ENCODE measurements at regions not wholly inside any gene's neighbourhood (a gene's known extent, or its start where the extent isn't known, plus 50 kb on each side); places are given as distances from the start of the nearest gene placed in this dataset.

GRCh38 chr4:67109276-67109675 is 436.0 kb downstream of the CENPC start:
- no peaks in the 10 kb centered on the region for H3K36me3 ChIP-seq
- H3K4me3 ChIP-seq: no peak overlapping the region
- no peaks in the 10 kb centered on the region for H3K4me1 ChIP-seq
- in situ Hi-C loops (cut with MboI; ENCODE audit: low pct_ligation_motif_present in 1 of 4, low pct_unique_long_range_greater_than_20kb in 1 of 4, low sequenced_read_pairs in 3 of 4) (no loop called here), intact Hi-C loops (cut with DNase I; ENCODE audit: low total_unique reads) (no loop called here)
- no peak for DNase-seq
- H3K9me3 ChIP-seq: no peaks in the 10 kb centered on the region
- H3K27ac ChIP-seq: no peak overlapping the region
- no peaks in the 10 kb centered on the region for H3K27me3 ChIP-seq
- TF ChIP-seq CTCF (IDR thresholded peaks at IDR 0.05) (no peak), EP300 (IDR thresholded peaks at IDR 0.05; ENCODE audit: low read depth) (no peak), POLR2A (IDR thresholded peaks at IDR 0.05) (no peak), POLR2AphosphoS5 (IDR thresholded peaks at IDR 0.05) (no peak)

GRCh38 chr4:67106861-67107460 is 438.3 kb downstream of the CENPC start:
- Histone ChIP-seq H3K27ac (no peak overlapping the region), H3K36me3 (no peaks in the 10 kb centered on the region), H3K27me3 (no peaks in the 10 kb centered on the region), H3K9me3 (no peaks in the 10 kb centered on the region), H3K4me1 (no peaks in the 10 kb centered on the region), H3K4me3 (no peak overlapping the region)
- DNase-seq: no peak
- TF ChIP-seq POLR2AphosphoS5 (IDR thresholded peaks at IDR 0.05): no peak
- no peak for TF ChIP-seq EP300 (IDR thresholded peaks at IDR 0.05; ENCODE audit: low read depth)
- TF ChIP-seq POLR2A (IDR thresholded peaks at IDR 0.05): no peak
- TF ChIP-seq CTCF (IDR thresholded peaks at IDR 0.05): no peak
- in situ Hi-C loops (cut with MboI; ENCODE audit: low pct_ligation_motif_present in 1 of 4, low pct_unique_long_range_greater_than_20kb in 1 of 4, low sequenced_read_pairs in 3 of 4): no loop called here
- WGBS, 2 donors (ENCODE audit: low coverage in 1 of 2): 27 to 36% methylated on average over 3 of the region's 3 CpGs
- intact Hi-C loops (cut with DNase I; ENCODE audit: low total_unique reads): no loop called here

DNA sequence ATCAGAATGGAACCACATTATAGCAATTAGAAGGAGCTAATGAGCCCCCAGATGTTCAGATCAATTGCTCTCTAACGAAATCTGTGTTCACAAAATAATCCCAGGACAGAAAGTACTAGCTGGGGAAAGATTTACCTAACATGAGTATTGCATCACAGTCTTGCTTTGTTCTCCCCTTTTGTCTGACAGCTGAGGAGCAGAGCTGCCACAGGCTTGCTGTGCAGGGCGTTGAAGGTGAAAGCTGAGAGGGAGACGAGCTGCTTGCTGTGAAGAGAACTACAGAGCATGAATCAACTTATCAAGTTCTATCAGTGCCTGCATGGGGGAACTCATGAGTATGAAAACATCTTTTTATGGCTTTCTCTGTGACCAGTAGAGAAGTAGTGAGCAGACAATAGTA is 441.2 kb downstream of the CENPC start:
- intact Hi-C loops (cut with DNase I; ENCODE audit: low total_unique reads) (no loop called here), in situ Hi-C loops (cut with MboI; ENCODE audit: low pct_ligation_motif_present in 1 of 4, low pct_unique_long_range_greater_than_20kb in 1 of 4, low sequenced_read_pairs in 3 of 4) (no loop called here)
- no peak overlapping the region for H3K27ac ChIP-seq
- H3K27me3 ChIP-seq: no peaks in the 10 kb centered on the region
- no peak overlapping the region for H3K4me3 ChIP-seq
- no peak for DNase-seq
- H3K36me3 ChIP-seq: no peaks in the 10 kb centered on the region
- H3K9me3 ChIP-seq: no peaks in the 10 kb centered on the region
- no peaks in the 10 kb centered on the region for H3K4me1 ChIP-seq
- WGBS, 2 donors (ENCODE audit: low coverage in 1 of 2): 50 to 60% methylated on average over 1 to 3 of the region's 3 CpGs
- TF ChIP-seq CTCF (IDR thresholded peaks at IDR 0.05) (no peak), POLR2AphosphoS5 (IDR thresholded peaks at IDR 0.05) (no peak), POLR2A (IDR thresholded peaks at IDR 0.05) (no peak), EP300 (IDR thresholded peaks at IDR 0.05; ENCODE audit: low read depth) (no peak)

DNA sequence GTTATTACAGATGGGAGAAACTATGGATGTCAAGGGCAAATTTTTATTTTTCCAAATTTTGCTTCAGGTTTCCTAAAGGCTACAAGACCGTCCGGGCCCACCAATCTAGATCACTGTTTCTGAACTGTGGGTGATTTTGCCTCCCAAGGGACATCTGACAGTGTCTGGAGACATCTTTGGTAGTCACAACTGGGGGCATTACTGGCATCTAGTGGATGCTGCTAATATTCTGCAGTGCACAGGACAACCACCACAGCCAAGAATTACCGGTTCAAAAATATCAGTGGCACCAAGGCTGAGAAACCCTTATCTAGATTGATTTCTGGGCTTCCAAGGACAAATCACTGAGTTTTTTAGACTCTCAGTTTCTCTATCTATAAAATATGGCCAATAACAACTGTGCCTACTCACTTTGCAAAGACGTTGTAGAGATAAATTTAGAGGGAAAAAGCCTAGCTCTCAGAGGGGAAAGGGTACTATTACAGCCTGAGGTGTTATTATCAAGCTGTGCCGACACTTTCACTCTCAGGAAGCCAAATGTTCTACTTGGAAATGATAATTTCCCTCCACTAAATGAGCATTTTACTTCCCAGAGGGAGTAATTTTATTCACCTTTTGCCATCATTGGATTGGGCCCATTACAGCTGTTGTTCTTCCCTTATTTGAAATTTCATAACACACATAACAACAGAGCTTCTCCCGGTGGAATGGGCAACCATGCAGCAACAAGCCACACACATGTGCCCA is 442.1 kb downstream of the CENPC start:
- intact Hi-C loops (cut with DNase I; ENCODE audit: low total_unique reads): no loop called here
- H3K27me3 ChIP-seq: no peaks in the 10 kb centered on the region
- H3K4me1 ChIP-seq: no peaks in the 10 kb centered on the region
- no peaks in the 10 kb centered on the region for H3K9me3 ChIP-seq
- in situ Hi-C loops (cut with MboI; ENCODE audit: low pct_ligation_motif_present in 1 of 4, low pct_unique_long_range_greater_than_20kb in 1 of 4, low sequenced_read_pairs in 3 of 4): no loop called here
- DNase-seq: no peak
- 68 to 80% methylated on average over 4 to 6 of the region's 6 CpGs for WGBS, 2 donors (ENCODE audit: low coverage in 1 of 2)
- TF ChIP-seq EP300 (IDR thresholded peaks at IDR 0.05; ENCODE audit: low read depth): no peak
- TF ChIP-seq POLR2A (IDR thresholded peaks at IDR 0.05): no peak
- no peak for TF ChIP-seq CTCF (IDR thresholded peaks at IDR 0.05)
- TF ChIP-seq POLR2AphosphoS5 (IDR thresholded peaks at IDR 0.05): no peak
- H3K27ac ChIP-seq: no peak overlapping the region
- H3K36me3 ChIP-seq: no peaks in the 10 kb centered on the region
- no peak overlapping the region for H3K4me3 ChIP-seq
